Smooth muscle cell (in vitro differentiated cells): ENCODE measurements at regions not wholly inside any gene's neighbourhood (a gene's known extent, or its start where the extent isn't known, plus 50 kb on each side); places are given as distances from the start of the nearest gene placed in this dataset.

Source experiments
- DNase-seq: peaks from one replicate; lab custom pipeline; 2025; ENCODE audit not compliant: unreplicated experiment; lab: John Stamatoyannopoulos, UW
- H2AFZ ChIP-seq: fragments of 200-600 bp; sonication (generic); 2 replicates; pipeline ENCODE4 v1.6.0; 2016; ENCODE audit warnings: antibody characterized with exemption, low read depth, mild to moderate bottlenecking
- H3F3A ChIP-seq: fragments of 200-600 bp; sonication (generic); 2 replicates; pipeline ENCODE4 v1.6.0; 2017; ENCODE audit warnings: antibody characterized with exemption, low read depth
- H3K27ac ChIP-seq: fragments of 200-600 bp; sonication (generic); 2 replicates; pipeline ENCODE4 v1.5.1; 2016; ENCODE audit warnings: low read depth, mild to moderate bottlenecking
- H3K27me3 ChIP-seq: fragments of 200-600 bp; sonication (generic); 2 replicates; pipeline ENCODE4 v1.6.1; 2016; ENCODE audit warnings: low read depth, mild to moderate bottlenecking
- H3K36me3 ChIP-seq: fragments of 200-600 bp; sonication (generic); 2 replicates; pipeline ENCODE4 v1.5.1; 2016; ENCODE audit warnings: low read depth
- H3K4me1 ChIP-seq: fragments of 200-600 bp; sonication (generic); 2 replicates; pipeline ENCODE4 v1.5.1; 2016; ENCODE audit warnings: low read depth
- H3K4me2 ChIP-seq: fragments of 200-600 bp; sonication (generic); 2 replicates; pipeline ENCODE4 v1.6.0; 2016; ENCODE audit warnings: mild to moderate bottlenecking
- H3K4me3 ChIP-seq: fragments of 200-600 bp; sonication (generic); 2 replicates; pipeline ENCODE4 v1.5.1; 2016; ENCODE audit warnings: mild to moderate bottlenecking
- H3K79me2 ChIP-seq: fragments of 200-600 bp; sonication (generic); 2 replicates; pipeline ENCODE4 v1.6.0; 2016; ENCODE audit warnings: low read depth, mild to moderate bottlenecking
- H3K9ac ChIP-seq: fragments of 200-600 bp; sonication (generic); 2 replicates; pipeline ENCODE4 v1.6.0; 2016; ENCODE audit warnings: low read depth
- H3K9me3 ChIP-seq: fragments of 200-600 bp; sonication (generic); replicated peaks from 2 replicates; pipeline ENCODE4 v1.5.1; 2016; ENCODE audit warnings: low read depth
- H4K20me1 ChIP-seq: fragments of 200-600 bp; sonication (generic); 2 replicates; pipeline ENCODE4 v1.6.0; 2016; ENCODE audit warnings: low read depth
- whole genome bisulfite sequencing: methylation state at CpG from one replicate; pipeline ENCODE4 v1.1.7; 2016; ENCODE audit warnings: low lambda C conversion rate; 5-methylcytosine and 5-hydroxymethylcytosine counted together
- TF ChIP-seq, protein P1 (sequence below): fragments of 200-600 bp; sonication (generic); IDR thresholded peaks from 2 replicates; pipeline ENCODE4 v1.5.1; 2017; ENCODE audit warnings: borderline replicate concordance, mild to moderate bottlenecking, antibody characterized with exemption; ENCODE audit not compliant: insufficient read depth, poor library complexity, severe bottlenecking

DNA sequence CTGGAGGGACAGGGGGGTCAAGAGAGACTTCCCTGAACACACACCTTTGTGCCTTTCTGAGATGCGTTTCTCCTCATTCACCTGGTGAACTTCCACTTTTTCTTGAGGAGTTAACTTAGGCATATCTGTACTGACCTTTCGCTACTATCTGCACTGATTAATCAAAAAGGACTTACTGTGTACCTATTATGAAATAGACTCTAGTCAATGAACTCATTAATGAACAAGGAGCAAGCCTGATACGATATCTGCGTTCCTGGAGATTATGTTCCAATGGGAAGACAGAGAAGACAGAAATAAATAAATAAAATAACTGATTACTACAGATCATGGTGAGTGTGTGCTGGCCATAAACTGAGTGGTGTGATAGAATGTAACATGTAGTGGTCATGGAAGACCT is 157.2 kb upstream of the TBL1XR1 start:
- Histone ChIP-seq H3K4me2 (no peak overlapping the region), H3K4me1 (peaks cover 35% of the 10 kb centered on the region), H3K36me3 (no peaks in the 10 kb centered on the region), H3K9ac (no peak overlapping the region), H2AFZ (no peak overlapping the region), H3F3A (peaks cover 19% of the 10 kb centered on the region), H3K27me3 (no peaks in the 10 kb centered on the region), H3K27ac (no peak overlapping the region), H4K20me1 (no peaks in the 10 kb centered on the region), H3K4me3 (no peak overlapping the region), H3K9me3 (no peaks in the 10 kb centered on the region), H3K79me2 (no peaks in the 10 kb centered on the region)
- no peak for DNase-seq
- TF ChIP-seq, protein P1, sequence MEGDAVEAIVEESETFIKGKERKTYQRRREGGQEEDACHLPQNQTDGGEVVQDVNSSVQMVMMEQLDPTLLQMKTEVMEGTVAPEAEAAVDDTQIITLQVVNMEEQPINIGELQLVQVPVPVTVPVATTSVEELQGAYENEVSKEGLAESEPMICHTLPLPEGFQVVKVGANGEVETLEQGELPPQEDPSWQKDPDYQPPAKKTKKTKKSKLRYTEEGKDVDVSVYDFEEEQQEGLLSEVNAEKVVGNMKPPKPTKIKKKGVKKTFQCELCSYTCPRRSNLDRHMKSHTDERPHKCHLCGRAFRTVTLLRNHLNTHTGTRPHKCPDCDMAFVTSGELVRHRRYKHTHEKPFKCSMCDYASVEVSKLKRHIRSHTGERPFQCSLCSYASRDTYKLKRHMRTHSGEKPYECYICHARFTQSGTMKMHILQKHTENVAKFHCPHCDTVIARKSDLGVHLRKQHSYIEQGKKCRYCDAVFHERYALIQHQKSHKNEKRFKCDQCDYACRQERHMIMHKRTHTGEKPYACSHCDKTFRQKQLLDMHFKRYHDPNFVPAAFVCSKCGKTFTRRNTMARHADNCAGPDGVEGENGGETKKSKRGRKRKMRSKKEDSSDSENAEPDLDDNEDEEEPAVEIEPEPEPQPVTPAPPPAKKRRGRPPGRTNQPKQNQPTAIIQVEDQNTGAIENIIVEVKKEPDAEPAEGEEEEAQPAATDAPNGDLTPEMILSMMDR: no peak
- 94% methylated on average over 4 of the region's 4 CpGs for WGBS

DNA sequence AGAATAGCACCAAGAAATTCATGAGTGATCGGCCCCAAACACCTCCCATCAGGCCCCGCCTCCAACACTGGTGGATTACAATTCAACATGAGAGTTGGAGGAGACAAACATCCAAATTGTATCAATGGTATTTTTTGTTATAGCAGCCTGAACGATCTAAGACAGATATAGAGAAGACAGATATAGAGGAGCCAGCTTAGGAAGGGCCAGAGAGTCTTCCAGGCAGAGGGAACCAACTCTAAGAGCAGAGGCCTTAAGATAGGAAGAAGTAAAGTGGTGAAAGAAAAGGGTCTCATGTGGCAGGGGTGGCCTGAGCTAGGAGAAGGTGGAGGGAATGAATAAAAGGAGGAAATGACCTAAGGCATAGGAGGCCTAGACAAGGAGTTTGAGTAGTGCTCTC is 158.8 kb upstream of the TBL1XR1 start:
- peaks cover 36% of the 10 kb centered on the region for H3K4me1 ChIP-seq
- no peaks in the 10 kb centered on the region for H3K36me3 ChIP-seq
- H3K4me2 ChIP-seq: no peak overlapping the region
- H3K79me2 ChIP-seq: no peaks in the 10 kb centered on the region
- H3K9ac ChIP-seq: no peak overlapping the region
- peaks cover 25% of the 10 kb centered on the region for H3F3A ChIP-seq
- H2AFZ ChIP-seq: no peak overlapping the region
- H3K27ac ChIP-seq: no peak overlapping the region
- no peak for DNase-seq
- H3K9me3 ChIP-seq: no peaks in the 10 kb centered on the region
- no peak overlapping the region for H3K4me3 ChIP-seq
- no peaks in the 10 kb centered on the region for H4K20me1 ChIP-seq
- 98% methylated on average over 3 of the region's 3 CpGs for WGBS
- TF ChIP-seq, protein P1: no peak
- H3K27me3 ChIP-seq: no peaks in the 10 kb centered on the region

DNA sequence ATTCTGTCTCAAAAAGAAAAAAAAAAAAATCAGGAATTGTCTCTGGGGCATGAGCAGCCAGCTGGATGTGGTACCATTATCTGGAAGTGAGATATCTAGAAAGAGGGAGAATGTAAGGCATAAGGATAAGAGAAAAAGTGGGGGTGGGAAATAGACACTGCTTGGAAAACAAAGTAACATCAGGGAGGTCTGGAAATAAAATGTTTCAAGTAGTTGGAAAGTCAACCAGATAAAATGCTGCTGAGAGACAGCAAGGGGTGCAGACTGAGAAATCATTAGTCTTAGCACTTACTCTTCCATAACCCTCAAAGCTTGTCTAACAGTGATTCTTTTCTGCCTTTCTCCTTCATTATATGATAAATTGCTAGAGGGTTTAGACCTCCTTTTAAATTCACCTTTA is 159.7 kb upstream of the TBL1XR1 start:
- peak overlapping the region; percentile 95 for H3K27ac ChIP-seq
- H3K9me3 ChIP-seq: no peaks in the 10 kb centered on the region
- TF ChIP-seq, protein P1: no peak
- H3K79me2 ChIP-seq: no peaks in the 10 kb centered on the region
- H3K4me2 ChIP-seq: peak overlapping the region; percentile 83
- peak overlapping the region; percentile 29 for H3K9ac ChIP-seq
- H3K36me3 ChIP-seq: no peaks in the 10 kb centered on the region
- no peak for DNase-seq
- H2AFZ ChIP-seq: peak overlapping the region; percentile 8
- no peaks in the 10 kb centered on the region for H4K20me1 ChIP-seq
- H3F3A ChIP-seq: peaks cover 25% of the 10 kb centered on the region
- no peaks in the 10 kb centered on the region for H3K27me3 ChIP-seq
- H3K4me1 ChIP-seq: peaks cover 38% of the 10 kb centered on the region
- no peak overlapping the region for H3K4me3 ChIP-seq

DNA sequence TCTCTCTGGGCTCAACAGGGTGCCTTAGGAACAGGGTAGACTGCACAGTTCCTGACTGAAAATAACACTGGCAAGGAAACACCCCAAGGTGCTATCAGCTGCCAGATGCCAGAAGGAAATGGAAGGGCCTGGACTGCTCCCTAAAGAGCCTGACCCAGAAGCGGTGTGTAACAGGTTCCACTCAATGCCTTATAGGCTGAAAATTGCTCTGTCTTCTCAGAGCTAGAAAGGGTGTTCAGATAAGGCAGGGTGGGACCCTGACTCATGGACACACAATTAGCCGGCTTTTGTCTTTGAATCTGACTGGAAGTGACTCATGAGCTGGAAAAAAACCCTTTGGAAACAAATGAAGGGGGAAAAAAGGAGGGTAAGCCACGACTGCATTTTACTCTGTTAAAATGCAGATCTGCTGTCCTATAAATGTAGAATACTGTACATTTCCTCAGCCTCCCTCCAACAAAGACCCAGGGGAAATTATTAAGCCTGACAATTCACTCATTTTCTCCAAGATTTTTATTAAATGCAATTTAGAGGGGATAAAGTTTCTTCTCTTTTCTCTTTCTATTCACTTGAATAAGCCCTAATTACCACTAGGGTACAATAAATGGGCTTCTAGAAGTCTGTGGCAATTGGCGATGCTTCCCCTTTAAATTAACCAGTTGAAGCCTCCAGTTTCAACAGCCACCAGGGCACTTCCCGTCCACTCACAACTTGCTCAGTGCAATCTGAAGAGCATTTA is 160.2 kb upstream of the TBL1XR1 start:
- TF ChIP-seq, protein P1: no peak
- peak overlapping the region; percentile 12 for H3K4me3 ChIP-seq

More for the DNA sequence above, 160.2 kb upstream of the TBL1XR1 start:
- peak overlapping the region; percentile 75 for H2AFZ ChIP-seq
- no peaks in the 10 kb centered on the region for H3K36me3 ChIP-seq
- peak overlapping the region; percentile 83 for H3K4me2 ChIP-seq
- DNase-seq: no peak
- no peaks in the 10 kb centered on the region for H4K20me1 ChIP-seq
- no peaks in the 10 kb centered on the region for H3K27me3 ChIP-seq
- peak overlapping the region; percentile 69 for H3K9ac ChIP-seq
- H3K79me2 ChIP-seq: no peaks in the 10 kb centered on the region
- peaks cover 25% of the 10 kb centered on the region for H3F3A ChIP-seq
- H3K27ac ChIP-seq: peak overlapping the region; percentile 95
- H3K4me1 ChIP-seq: peaks cover 40% of the 10 kb centered on the region
- H3K9me3 ChIP-seq: no peaks in the 10 kb centered on the region
- 8% methylated on average over 5 of the region's 5 CpGs for WGBS
